Liver (tissue), 7 donors: ENCODE measurements at regions not wholly inside any gene's neighbourhood (a gene's known extent, or its start where the extent isn't known, plus 50 kb on each side); places are given as distances from the start of the nearest gene placed in this dataset.

Source experiments
- DNase-seq: peaks from one replicate; pipeline ENCODE4 v3.0.0-alpha.2; 2017; ENCODE audit warnings: low spot score
- H3K27ac ChIP-seq, 2 donors: one replicate each; pipeline ENCODE4 v1.7.0; 2013; ENCODE audit warnings: inconsistent platforms in 2 of 2, low read length in 2 of 2, control low read depth in 1 of 2, low read depth in 1 of 2, mild to moderate bottlenecking in 1 of 2
- H3K27me3 ChIP-seq, 4 donors: one replicate each; pipeline versions ENCODE4 v1.6.1 to v1.7.0; 2013; ENCODE audit warnings: low read length in 3 of 4, inconsistent platforms in 1 of 4, mild to moderate bottlenecking in 1 of 4, moderate library complexity in 1 of 4; ENCODE audit not compliant: control insufficient read depth in 4 of 4, insufficient read depth in 4 of 4
- H3K36me3 ChIP-seq, 4 donors: one replicate each; pipeline versions ENCODE4 v1.6.1 to v1.7.0; 2013; ENCODE audit warnings: low read length in 3 of 4, mild to moderate bottlenecking in 3 of 4, low read depth in 1 of 4, moderate library complexity in 1 of 4; ENCODE audit not compliant: control insufficient read depth in 4 of 4, insufficient read depth in 3 of 4
- H3K4me1 ChIP-seq, 4 donors: one replicate each; pipeline versions ENCODE4 v1.6.1 to v1.7.0; 2013; ENCODE audit warnings: low read length in 3 of 4, mild to moderate bottlenecking in 3 of 4, moderate library complexity in 1 of 4; ENCODE audit not compliant: control insufficient read depth in 4 of 4, insufficient read depth in 4 of 4
- H3K4me3 ChIP-seq, 3 donors: one replicate each; pipeline versions ENCODE4 v1.6.1 to v1.7.0; 2013; ENCODE audit warnings: low read length in 3 of 3, control low read depth in 1 of 3, low read depth in 1 of 3, mild to moderate bottlenecking in 1 of 3
- H3K9ac ChIP-seq, 2 donors: one replicate each; pipeline ENCODE4 v1.7.0; 2013; ENCODE audit warnings: low read length in 2 of 2, mild to moderate bottlenecking in 2 of 2, moderate library complexity in 2 of 2, control low read depth in 1 of 2, low read depth in 1 of 2
- H3K9me3 ChIP-seq, 4 donors: one replicate each; pipeline versions ENCODE4 v1.6.1 to v1.7.0; 2013; ENCODE audit warnings: low read length in 3 of 4; ENCODE audit not compliant: control insufficient read depth in 4 of 4
- ATF3 ChIP-seq: IDR thresholded peaks from 2 replicates; pipeline ENCODE4 v1.6.1; 2016; ENCODE audit warnings: antibody characterized with exemption
- CTCF ChIP-seq: fragments of 150-350 bp; IDR thresholded peaks from 2 replicates; pipeline ENCODE4 v1.5.1; 2017; ENCODE audit warnings: improper control_type of control experiment, low read depth, low read length; ENCODE audit not compliant: missing input control
- EGR1 ChIP-seq, 2 donors: IDR thresholded peaks; 2 replicates each; pipeline ENCODE4 v1.6.1; 2016 to 2018; ENCODE audit warnings: antibody characterized with exemption in 2 of 2, low read depth in 2 of 2
- FOXA1 ChIP-seq: IDR thresholded peaks from 2 replicates; pipeline ENCODE4 v1.6.1; 2016; ENCODE audit warnings: antibody characterized with exemption
- FOXA2 ChIP-seq: IDR thresholded peaks from 2 replicates; pipeline ENCODE4 v1.6.1; 2016; ENCODE audit warnings: antibody characterized with exemption
- GABPA ChIP-seq, 2 donors: IDR thresholded peaks in 1 of 2; conservative IDR thresholded peaks in 1 of 2; 2 replicates each; pipeline ENCODE4 v1.6.1; 2016; ENCODE audit warnings: antibody characterized with exemption in 2 of 2, mild to moderate bottlenecking in 1 of 2, moderate library complexity in 1 of 2
- HNF4A ChIP-seq, 2 donors: conservative IDR thresholded peaks; 2 replicates each; pipeline ENCODE4 v1.6.1; 2016; ENCODE audit warnings: antibody characterized with exemption in 2 of 2, mild to moderate bottlenecking in 2 of 2
- HNF4G ChIP-seq: IDR thresholded peaks from 2 replicates; pipeline ENCODE4 v1.6.1; 2016; ENCODE audit warnings: antibody characterized with exemption
- JUND ChIP-seq, 2 donors: IDR thresholded peaks; 2 replicates each; pipeline ENCODE4 v1.6.1; 2016; ENCODE audit warnings: antibody characterized with exemption in 2 of 2
- MAX ChIP-seq: IDR thresholded peaks from 2 replicates; pipeline ENCODE4 v1.6.1; 2016; ENCODE audit warnings: antibody characterized with exemption
- NR2F2 ChIP-seq: IDR thresholded peaks from 2 replicates; pipeline ENCODE4 v1.6.1; 2016; ENCODE audit warnings: antibody characterized with exemption
- RAD21 ChIP-seq, 2 donors: IDR thresholded peaks; 2 replicates each; pipeline ENCODE4 v1.6.1; 2016; ENCODE audit warnings: antibody characterized with exemption in 2 of 2, mild to moderate bottlenecking in 2 of 2
- REST ChIP-seq: IDR thresholded peaks from 2 replicates; pipeline ENCODE4 v1.6.1; 2016; ENCODE audit warnings: antibody characterized with exemption, mild to moderate bottlenecking
- RXRA ChIP-seq, 2 donors: IDR thresholded peaks; 2 replicates each; pipeline ENCODE4 v1.6.1; 2017 to 2018; ENCODE audit warnings: antibody characterized with exemption in 2 of 2, mild to moderate bottlenecking in 1 of 2
- SP1 ChIP-seq: IDR thresholded peaks from 2 replicates; pipeline ENCODE4 v1.6.1; 2018; ENCODE audit warnings: antibody characterized with exemption, mild to moderate bottlenecking
- TAF1 ChIP-seq: conservative IDR thresholded peaks from 2 replicates; pipeline ENCODE4 v1.6.1; 2016; ENCODE audit warnings: antibody characterized with exemption, mild to moderate bottlenecking
- YY1 ChIP-seq: IDR thresholded peaks from 2 replicates; pipeline ENCODE4 v1.6.1; 2016; ENCODE audit warnings: antibody characterized with exemption, mild to moderate bottlenecking
- ZBTB33 ChIP-seq: IDR thresholded peaks from 2 replicates; pipeline ENCODE4 v1.6.1; 2016; ENCODE audit warnings: antibody characterized with exemption
- donor health status: healthy.
- donor health status: healthy.
- donor health status: healthy.
- donor health status: healthy.

- TF ChIP-seq SP1 (no peak), FOXA2 (no peak), ATF3 (no peak), NR2F2 (no peak), TAF1 (no peak), HNF4G (no peak), GABPA (IDR thresholded peaks at IDR 0.05 in 1 of 2, conservative IDR thresholded peaks at IDR 0.05 in 1 of 2) (no peak), HNF4A (conservative IDR thresholded peaks at IDR 0.05) (no peak), EGR1 (IDR thresholded peaks at IDR 0.05; ENCODE audit: low read depth in 2 of 2) (no peak), RXRA (IDR thresholded peaks at IDR 0.05) (no peak)
Observed at GRCh38 chr11:23227078-23227445, 366.8 kb upstream of the CCDC179 start (continued).

- Histone ChIP-seq H3K27me3 (no peaks in the 10 kb centered on the region), H3K4me3 (no peak overlapping the region), H3K9me3 (no peaks in the 10 kb centered on the region), H3K27ac (no peak overlapping the region), H3K4me1 (no peaks in the 10 kb centered on the region), H3K36me3 (no peaks in the 10 kb centered on the region), H3K9ac (no peak overlapping the region)
- DNase-seq: no peak
- TF ChIP-seq GABPA (IDR thresholded peaks at IDR 0.05 in 1 of 2, conservative IDR thresholded peaks at IDR 0.05 in 1 of 2) (no peak), ATF3 (no peak), FOXA1 (no peak), TAF1 (no peak), FOXA2 (no peak), CTCF (no peak), SP1 (no peak), MAX (no peak), JUND (IDR thresholded peaks at IDR 0.05) (no peak), ZBTB33 (no peak), HNF4G (no peak), RAD21 (IDR thresholded peaks at IDR 0.05) (no peak), EGR1 (IDR thresholded peaks at IDR 0.05; ENCODE audit: low read depth in 2 of 2) (no peak), REST (no peak), YY1 (no peak), NR2F2 (no peak), HNF4A (conservative IDR thresholded peaks at IDR 0.05) (no peak), RXRA (IDR thresholded peaks at IDR 0.05) (no peak)
Observed at GRCh38 chr11:23232652-23233051, 372.4 kb upstream of the CCDC179 start.
